Activated CD8-positive, alpha-beta memory T cell treated with anti-CD3 and anti-CD28 coated beads for 36 hours (primary cell): ENCODE measurements at regions not wholly inside any gene's neighbourhood (a gene's known extent, or its start where the extent isn't known, plus 50 kb on each side); places are given as distances from the start of the nearest gene placed in this dataset.

Source experiments
- CTCF ChIA-PET: fragments of 350-600 bp; sonication (Branson Sonifier 250); formaldehyde crosslinking; loops from one replicate; lab custom pipeline; 2021; ENCODE audit warnings: antibody characterized with exemption; lab: Charles Lee
- POLR2A ChIA-PET: fragments of 350-600 bp; sonication (Branson Sonifier 250); formaldehyde crosslinking; loops from one replicate; lab custom pipeline; 2021; ENCODE audit warnings: antibody characterized with exemption; lab: Charles Lee

- POLR2A ChIA-PET: no interaction called here
- CTCF ChIA-PET: no interaction called here
Measured at GRCh38 chr21:24935991-24936390, 671.3 kb downstream of the MRPL39 start.

GRCh38 chr21:24910591-24910990 is 696.7 kb downstream of the MRPL39 start:
- CTCF ChIA-PET: no interaction called here
- POLR2A ChIA-PET: no interaction called here

DNA sequence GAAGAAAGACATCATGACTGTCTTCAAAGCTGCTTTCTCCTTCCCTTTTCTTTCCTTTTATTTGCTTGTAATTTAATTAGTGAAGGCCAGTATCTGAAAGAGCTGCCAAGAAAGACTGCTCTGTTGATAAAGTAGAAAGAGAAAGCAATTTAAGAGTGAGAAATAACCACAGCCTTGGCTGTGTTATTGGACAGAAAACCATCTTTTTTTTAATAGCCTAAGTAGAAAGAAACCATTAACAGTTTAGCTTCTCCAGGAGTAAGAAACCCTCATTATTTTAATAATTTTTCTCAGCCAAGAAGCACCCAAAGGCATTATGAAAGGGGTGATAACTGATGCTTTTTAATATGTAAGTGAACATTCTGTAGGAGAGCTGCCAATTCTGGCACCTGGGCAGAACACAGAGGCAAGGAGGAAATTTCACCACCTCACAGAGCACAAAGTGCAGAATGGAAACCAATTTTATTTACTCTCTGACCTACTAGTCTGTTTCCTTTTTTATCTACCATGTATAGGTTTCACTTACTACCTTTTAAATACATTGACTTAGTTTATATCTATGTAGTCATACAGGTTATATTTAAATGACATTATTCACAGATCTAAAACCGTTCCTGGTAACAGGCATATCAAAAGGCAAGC is 703.2 kb downstream of the MRPL39 start:
- POLR2A ChIA-PET: no interaction called here

DNA sequence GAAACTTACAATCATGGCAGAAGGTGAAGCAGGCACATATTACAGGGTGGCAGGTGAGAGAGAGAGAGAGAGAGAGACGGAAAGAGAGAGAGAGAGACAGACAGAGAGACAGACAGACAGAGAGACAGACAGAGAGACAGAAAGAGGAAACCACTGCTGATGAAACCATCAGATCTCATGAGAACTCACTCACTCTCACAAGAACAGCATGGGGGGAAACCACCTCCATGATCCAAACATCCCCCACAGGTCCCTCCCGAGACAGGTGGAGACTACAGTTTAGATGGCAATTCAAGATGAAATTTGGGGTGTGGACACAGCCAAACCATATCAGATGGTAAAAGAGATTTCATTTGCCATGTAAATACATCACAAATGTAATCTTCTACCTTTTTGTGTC is 708.1 kb downstream of the MRPL39 start:
- ChIA-PET POLR2A (no interaction called here), CTCF (no interaction called here)

More for the DNA sequence above, 703.2 kb downstream of the MRPL39 start:
- CTCF ChIA-PET: no interaction called here

GRCh38 chr21:24897883-24898282 is 709.4 kb downstream of the MRPL39 start:
- ChIA-PET POLR2A (no interaction called here), CTCF (no interaction called here)

DNA sequence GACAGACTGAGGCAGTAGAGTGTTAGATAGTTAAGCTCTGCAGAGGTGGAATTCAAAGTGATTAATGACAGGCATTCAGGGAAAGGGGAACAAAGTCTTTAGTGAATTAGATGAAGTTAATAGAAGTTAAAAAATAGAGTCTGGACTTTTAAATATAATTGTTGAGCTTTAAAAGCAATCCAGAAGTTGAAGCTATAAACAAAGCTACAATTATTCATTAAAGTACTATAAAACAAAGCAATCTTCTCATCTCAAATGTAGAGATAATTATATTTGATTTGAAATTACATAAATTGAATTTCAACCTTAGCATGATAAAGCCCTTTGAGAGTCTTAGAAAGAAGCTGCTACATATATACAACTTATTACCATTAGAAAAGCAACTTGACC is 710.6 kb downstream of the MRPL39 start:
- ChIA-PET POLR2A (no interaction called here), CTCF (no interaction called here)

- POLR2A ChIA-PET: no interaction called here
- CTCF ChIA-PET: no interaction called here
Measured at GRCh38 chr21:24895885-24896734, 711.2 kb downstream of the MRPL39 start.

- CTCF ChIA-PET: no interaction called here
- POLR2A ChIA-PET: no interaction called here
Measured at GRCh38 chr21:24894324-24894723, 713.0 kb downstream of the MRPL39 start.

GRCh38 chr21:24890021-24890420 is 717.3 kb downstream of the MRPL39 start:
- CTCF ChIA-PET: no interaction called here
- POLR2A ChIA-PET: no interaction called here

DNA sequence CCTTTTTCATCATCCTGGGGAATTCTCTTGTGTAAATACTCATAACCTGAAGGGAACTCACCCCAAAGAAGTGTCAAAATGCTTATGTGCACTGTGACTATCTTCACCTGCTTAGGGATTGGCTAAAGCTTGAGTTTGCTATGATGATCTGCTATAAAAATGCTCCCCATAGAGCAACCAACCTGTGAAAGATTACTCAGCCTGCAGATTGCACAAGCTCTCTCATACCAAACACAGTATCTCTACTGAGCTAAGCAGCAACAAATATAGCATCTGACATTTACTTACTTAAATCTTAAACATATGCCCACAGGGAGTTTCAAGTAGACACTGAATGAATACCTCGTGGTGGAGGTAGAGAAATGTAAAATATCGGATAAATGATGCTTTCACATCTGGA is 725.8 kb downstream of the MRPL39 start:
- ChIA-PET CTCF (no interaction called here), POLR2A (no interaction called here)

- POLR2A ChIA-PET: no interaction called here
- CTCF ChIA-PET: no interaction called here
Measured at GRCh38 chr21:24870633-24871032, 736.6 kb downstream of the MRPL39 start.

- CTCF ChIA-PET: no interaction called here
- POLR2A ChIA-PET: no interaction called here
Measured at GRCh38 chr21:24869862-24870261, 737.4 kb downstream of the MRPL39 start.

DNA sequence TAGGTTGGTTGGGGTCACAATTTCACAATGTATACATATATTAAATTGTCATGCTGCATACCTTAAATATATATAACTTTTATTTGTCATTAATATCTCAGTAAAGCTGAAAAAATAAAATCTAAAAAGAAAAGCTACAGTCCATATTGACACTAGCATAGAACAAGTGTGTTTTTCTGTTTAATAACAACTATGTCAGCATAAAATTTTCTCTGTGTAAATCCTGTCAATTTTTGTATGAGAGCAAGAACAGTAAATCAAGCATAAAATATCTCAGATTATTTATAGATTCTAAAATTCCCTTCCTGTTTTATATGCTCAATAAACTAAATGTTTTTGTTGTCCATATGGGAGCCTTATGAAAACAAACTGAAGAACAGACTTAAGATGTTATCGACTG is 739.2 kb downstream of the MRPL39 start:
- ChIA-PET CTCF (no interaction called here), POLR2A (no interaction called here)

DNA sequence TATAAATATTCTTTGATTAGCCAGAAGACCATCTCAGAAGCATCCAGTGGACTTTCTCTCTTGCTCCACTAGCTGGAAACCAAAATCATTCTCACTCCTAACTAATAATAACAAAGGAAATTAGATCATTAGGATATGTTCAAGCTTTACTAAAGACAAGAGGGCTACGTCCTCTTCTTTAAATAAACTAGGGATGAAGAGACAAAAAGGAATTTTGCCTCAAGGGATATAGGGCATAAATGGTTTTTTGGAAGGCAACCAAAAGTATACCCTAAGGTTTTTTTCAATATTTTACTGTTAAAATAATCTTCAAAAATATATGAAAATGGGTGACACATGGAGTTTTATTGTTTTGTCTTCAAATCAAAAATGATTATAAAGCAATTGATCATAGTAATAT is 745.8 kb downstream of the MRPL39 start:
- ChIA-PET CTCF (no interaction called here), POLR2A (no interaction called here)

GRCh38 chr21:24856326-24856725 is 751.0 kb downstream of the MRPL39 start:
- POLR2A ChIA-PET: no interaction called here
- CTCF ChIA-PET: no interaction called here

DNA sequence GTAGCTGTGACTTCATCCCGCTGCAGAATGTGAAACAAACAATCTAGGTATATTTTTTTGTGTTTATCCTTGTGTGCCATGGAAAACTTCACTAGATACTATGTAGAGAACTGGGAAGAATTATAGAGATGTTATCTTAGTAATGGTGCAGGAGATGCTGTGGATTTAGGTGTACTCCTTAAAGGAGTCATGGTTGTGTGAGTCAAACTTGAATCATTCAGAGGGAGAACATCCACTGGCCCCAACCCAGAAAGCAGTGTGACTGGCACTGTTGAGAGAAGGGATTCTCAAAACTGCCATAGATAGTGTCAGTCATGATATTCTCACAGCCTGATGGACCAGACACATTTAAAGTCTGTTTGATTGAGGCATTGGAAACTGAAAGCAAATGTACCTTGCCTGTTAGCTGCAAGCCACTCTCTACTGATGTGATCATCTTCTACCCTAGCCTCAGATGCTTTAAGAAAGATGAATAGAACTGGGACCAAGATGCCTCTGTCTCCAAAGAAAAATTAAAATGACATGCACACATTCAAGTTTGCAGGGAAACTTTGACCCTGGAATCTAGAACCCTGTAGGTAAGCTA is 754.6 kb downstream of the MRPL39 start:
- CTCF ChIA-PET: no interaction called here
- POLR2A ChIA-PET: no interaction called here

GRCh38 chr21:24850121-24850520 is 757.2 kb downstream of the MRPL39 start:
- ChIA-PET POLR2A (no interaction called here), CTCF (no interaction called here)

DNA sequence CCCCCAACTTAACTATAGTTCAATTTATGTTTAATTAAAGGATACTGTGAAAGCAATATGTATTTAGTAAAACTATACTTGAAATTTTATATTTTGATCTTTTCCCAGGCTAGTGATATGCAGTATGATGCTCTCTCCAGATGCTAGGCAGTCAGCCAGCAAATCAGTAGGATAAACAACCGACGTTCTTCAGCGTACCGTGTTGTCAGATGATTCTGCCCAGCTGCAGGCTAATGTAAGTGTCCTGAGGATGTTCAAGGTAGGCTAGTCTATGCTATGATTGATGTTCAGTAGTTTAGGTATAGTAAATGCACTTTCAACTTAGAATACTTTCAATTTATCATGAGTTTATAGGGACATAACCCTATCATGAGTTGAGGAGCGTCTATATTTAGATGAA is 762.6 kb downstream of the MRPL39 start:
- POLR2A ChIA-PET: no interaction called here
- CTCF ChIA-PET: no interaction called here

DNA sequence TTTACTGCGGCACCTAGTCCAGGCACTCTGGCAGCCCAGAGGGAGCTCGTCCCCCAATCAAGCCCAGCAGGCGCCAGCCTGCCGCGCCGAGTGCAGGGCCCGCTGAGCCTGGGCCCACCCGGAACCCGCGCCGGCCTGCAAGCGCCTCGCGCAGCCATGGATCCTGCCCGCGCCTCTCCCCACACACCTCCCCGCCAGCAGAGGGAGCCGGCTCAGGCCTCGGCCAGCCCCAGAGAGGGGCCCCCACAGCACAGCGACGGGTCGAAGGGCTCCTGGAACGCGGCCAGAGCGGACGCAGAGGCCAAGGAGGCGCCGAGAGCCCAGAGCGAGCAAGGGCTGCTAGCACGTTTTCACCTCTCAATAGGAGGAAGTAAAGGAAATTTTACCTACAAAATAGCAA is 767.0 kb downstream of the MRPL39 start:
- ChIA-PET CTCF (no interaction called here), POLR2A (no interaction called here)

DNA sequence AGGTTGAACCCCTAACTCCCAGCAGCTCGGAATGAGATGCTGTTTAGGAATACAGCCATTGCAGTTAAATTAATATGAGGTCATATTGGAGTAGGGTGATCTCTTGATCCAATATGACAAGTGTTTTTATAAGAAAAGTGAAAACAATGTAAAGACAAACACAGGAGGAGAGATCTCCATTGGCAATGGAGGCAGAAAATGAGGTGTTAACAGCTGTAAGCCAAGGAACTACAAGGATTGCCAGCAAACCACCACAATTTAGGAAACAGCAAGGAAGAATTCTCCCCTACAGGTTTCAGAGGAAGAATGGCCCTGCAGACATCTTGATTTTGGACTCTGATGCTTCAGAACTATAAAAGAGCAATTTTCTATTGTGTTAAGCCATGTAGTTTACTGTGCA is 774.3 kb downstream of the MRPL39 start:
- POLR2A ChIA-PET: no interaction called here

GRCh38 chr21:24829397-24829796 is 777.9 kb downstream of the MRPL39 start:
- CTCF ChIA-PET: no interaction called here
- POLR2A ChIA-PET: no interaction called here

More for the DNA sequence above, 774.3 kb downstream of the MRPL39 start:
- CTCF ChIA-PET: no interaction called here
